K562 (cell line): ENCODE measurements at regions not wholly inside any gene's neighbourhood (a gene's known extent, or its start where the extent isn't known, plus 50 kb on each side); places are given as distances from the start of the nearest gene placed in this dataset.

Experiments used
- ATAC-seq: fragments of 200-7000 bp; cut with Tn5 transposase; 3 replicates; pipeline ENCODE4 v1.9.1; 2020; ENCODE audit warnings: moderate library complexity
- BruUV-seq: library from RNA; stranded (reverse); fragments of 400-500 nt; replicated peaks from 2 replicates; lab custom pipeline; 2021; lab: Mats Ljungman, UMichigan
- CTCF ChIA-PET: fragments of 300-600 bp; formaldehyde crosslinking; extraction: SDS; loops from one replicate; lab custom pipeline; 2021; ENCODE audit warnings: low intra/inter-chr PET ratio; lab: Yijun Ruan, JAX
- POLR2A ChIA-PET: fragments of 300-600, 350-650 bp; sonication (Branson Sonifier 250); formaldehyde crosslinking; extraction: SDS; loops from one replicate; lab custom pipeline; 2021; ENCODE audit warnings: antibody characterized with exemption, inconsistent platforms; lab: Yijun Ruan, JAX
- DNase-seq, 4 experiments: peaks; one replicate each; pipeline versions ENCODE4 v3.0.0 to v3.0.0-alpha.2; 2011 to 2018; ENCODE audit warnings: low spot score in 3 of 4, mixed read lengths in 3 of 4; ENCODE audit errors: extremely low read depth in 1 of 4
- FAIRE-seq: peaks from 2 replicates; lab custom pipeline; 2011; peaks lifted over from hg19 to GRCh38; lab: Jason Lieb, UNC
- H2AFZ ChIP-seq: 2 replicates; pipeline ENCODE4 v1.6.0; 2011; ENCODE audit warnings: low read depth, low read length, control low read depth, inconsistent platforms
- H3K27ac ChIP-seq: fragments of 200-600 bp; 3 replicates; pipeline ENCODE4 v1.8.0; 2011; ENCODE audit warnings: low read depth, mild to moderate bottlenecking, control low read depth, inconsistent platforms, low read length, moderate library complexity, mixed read lengths; ENCODE audit errors: extremely low read depth
- H3K27me3 ChIP-seq, 2 experiments: fragments of 300-600 bp in 1 of 2; 2 replicates in 1 of 2; 3 replicates in 1 of 2; pipeline versions ENCODE4 v1.6.0 to v1.8.0; 2011; ENCODE audit warnings: inconsistent platforms in 2 of 2, low read length in 2 of 2, mild to moderate bottlenecking in 1 of 2, mixed read lengths in 1 of 2, moderate library complexity in 1 of 2; ENCODE audit not compliant: control insufficient read depth in 2 of 2, insufficient read depth in 2 of 2
- H3K36me3 ChIP-seq: fragments of 300-600 bp; 3 replicates; pipeline ENCODE4 v1.8.0; 2011; ENCODE audit warnings: mild to moderate bottlenecking, low read length, inconsistent platforms; ENCODE audit not compliant: control insufficient read depth, insufficient read depth
- H3K4me1 ChIP-seq, 2 experiments: fragments of 200-600 bp in 1 of 2; replicated peaks in 1 of 2; 2 replicates in 1 of 2; 3 replicates in 1 of 2; pipeline versions ENCODE4 v1.5.1 to v1.8.0; 2011; ENCODE audit warnings: inconsistent platforms in 2 of 2, low read length in 2 of 2, mild to moderate bottlenecking in 1 of 2, mixed read lengths in 1 of 2, moderate library complexity in 1 of 2; ENCODE audit not compliant: control insufficient read depth in 2 of 2, insufficient read depth in 2 of 2
- H3K4me2 ChIP-seq: 2 replicates; pipeline ENCODE4 v1.6.1; 2011; ENCODE audit warnings: low read length, control low read depth, inconsistent platforms, mixed read lengths; ENCODE audit not compliant: insufficient read depth
- H3K4me3 ChIP-seq: fragments of 200-600 bp; sonication (generic), shearing (Covaris generic); 2 replicates; pipeline ENCODE4 v1.5.1; 2016; ENCODE audit warnings: control low read depth, inconsistent platforms
- H3K79me2 ChIP-seq: fragments of 200-600 bp; 3 replicates; pipeline ENCODE4 v1.8.0; 2011; ENCODE audit warnings: low read length, inconsistent platforms; ENCODE audit not compliant: control insufficient read depth, insufficient read depth
- H3K9ac ChIP-seq, 2 experiments: 2 replicates each; pipeline versions ENCODE4 v1.6.0 to v1.6.1; 2011; ENCODE audit warnings: low read depth in 2 of 2, low read length in 2 of 2, control low read depth in 1 of 2, inconsistent platforms in 1 of 2, mild to moderate bottlenecking in 1 of 2, mixed read lengths in 1 of 2; ENCODE audit not compliant: insufficient read depth in 1 of 2
- H3K9me1 ChIP-seq: one replicate; pipeline ENCODE4 v1.6.0; 2011; ENCODE audit warnings: inconsistent platforms, mild to moderate bottlenecking, low read length, moderate library complexity; ENCODE audit not compliant: control insufficient read depth, insufficient read depth
- H3K9me3 ChIP-seq: replicated peaks from 2 replicates; pipeline ENCODE4 v1.5.1; 2011; ENCODE audit warnings: low read depth, low read length, inconsistent platforms; ENCODE audit not compliant: control insufficient read depth, insufficient read depth
- H4K20me1 ChIP-seq: replicated peaks from 2 replicates; pipeline ENCODE4 v1.6.1; 2011; ENCODE audit warnings: low read length, inconsistent platforms, mixed read lengths; ENCODE audit not compliant: control insufficient read depth, insufficient read depth
- E2F1 ChIP-seq: sonication (generic); formaldehyde crosslinking; IDR thresholded peaks from 2 replicates; pipeline ENCODE4 v1.8.1; 2023; ENCODE audit warnings: mild to moderate bottlenecking, missing genetic modification reagents, moderate library complexity
- HCFC1 ChIP-seq: IDR thresholded peaks from 2 replicates; pipeline ENCODE4 v1.6.1; 2012; ENCODE audit warnings: low read depth, low read length, improper control_type of control experiment
- SIX5 ChIP-seq, 2 experiments: IDR thresholded peaks; 2 replicates each; pipeline ENCODE4 v1.6.1; 2011; ENCODE audit warnings: low read length in 2 of 2, borderline replicate concordance in 1 of 2, low read depth in 1 of 2, mild to moderate bottlenecking in 1 of 2, moderate library complexity in 1 of 2; ENCODE audit not compliant: insufficient read depth in 1 of 2
- TARDBP ChIP-seq: fragments of 450-650 bp; IDR thresholded peaks from 2 replicates; pipeline ENCODE4 v1.6.1; 2016
- THRA ChIP-seq: fragments of 450-650 bp; IDR thresholded peaks from 2 replicates; pipeline ENCODE4 v1.6.1; 2017; ENCODE audit warnings: mild to moderate bottlenecking, moderate library complexity
- YY1 ChIP-seq, 3 experiments: IDR thresholded peaks; 2 replicates each; pipeline ENCODE4 v1.6.1; 2011; ENCODE audit warnings: low read length in 2 of 3, mild to moderate bottlenecking in 2 of 3, moderate library complexity in 2 of 3, borderline replicate concordance in 1 of 3, control low read depth in 1 of 3, low read depth in 1 of 3; ENCODE audit not compliant: insufficient read depth in 3 of 3, insufficient replicate concordance in 2 of 3, control insufficient read depth in 1 of 3, insufficient read length in 1 of 3; ENCODE audit errors: extremely low read depth in 1 of 3
- ZNF143 ChIP-seq: sonication (generic); formaldehyde crosslinking; IDR thresholded peaks from 2 replicates; pipeline ENCODE4 v1.9.0; 2022; ENCODE audit warnings: mild to moderate bottlenecking, missing genetic modification reagents
- ZNF717 ChIP-seq: fragments of 250-450 bp; sonication (Bioruptor Pico); IDR thresholded peaks from 2 replicates; pipeline ENCODE4 v1.5.0; 2021
- WGBS: fragments of 100-300 bp; shearing (Covaris generic); methylation state at CpG from one replicate; pipeline ENCODE4 v1.1.6; 2016; ENCODE audit warnings: low coverage, mixed read lengths; ENCODE audit not compliant: insufficient coverage; ENCODE audit errors: missing lambda C conversion rate; 5-methylcytosine and 5-hydroxymethylcytosine counted together
- in situ Hi-C: fragments of 300-500 bp; cut with MboI; formaldehyde crosslinking; loops from 4 replicates; pipeline ENCODE4 v1.15.0; 2018; ENCODE audit warnings: inconsistent platforms, mixed read lengths
- intact Hi-C: fragments of 100-400 bp; cut with micrococcal nuclease; formaldehyde crosslinking; loops from 2 replicates; pipeline ENCODE4 v1.14.2; 2022

- H3K27me3 ChIP-seq = peaks cover 29 to 41% of the 10 kb centered on the region in 2 experiments; a peak in 4 of 5 replicates
- H3K4me3 ChIP-seq = no peak overlapping the region
- in situ Hi-C loops = no loop called here
- 0% methylated on average over 1 of the region's 1 CpG for WGBS
- H2AFZ ChIP-seq = no peak overlapping the region
- no peaks in the 10 kb centered on the region for H3K9me3 ChIP-seq
- H3K4me2 ChIP-seq = no peak overlapping the region
- H3K9ac ChIP-seq = no peak overlapping the region
- POLR2A ChIA-PET = interaction anchor here (1.0 kb wide), 1 partner anchor 9 kb away, joined by 3 read pairs; no protein-coding TSS in a partner anchor
- H3K79me2 ChIP-seq = no peaks in the 10 kb centered on the region
- no peak for DNase-seq
- CTCF ChIA-PET = no interaction called here
- H3K36me3 ChIP-seq = no peaks in the 10 kb centered on the region
- intact Hi-C loops = no loop called here
- BruUV-seq = no TSS peak
- no peaks in the 10 kb centered on the region; the same call in 1 of the 2 replicates for H4K20me1 ChIP-seq
- TF ChIP-seq E2F1 = no peak
- TF ChIP-seq THRA = no peak
- TF ChIP-seq HCFC1 = peak; percentile 75
- TF ChIP-seq ZNF143 (CRISPR knock-in tag) = peak; percentile 63; the same call in 1 of the 2 replicates
- peak in 1 of 3 experiments; percentile 82 for TF ChIP-seq YY1 (IDR thresholded peaks at IDR 0.05; ENCODE audit: borderline replicate concordance in 1 of 3, control insufficient read depth in 1 of 3, extremely low read depth in 1 of 3, insufficient read depth in 3 of 3, insufficient read length in 1 of 3, insufficient replicate concordance in 2 of 3, low read depth in 1 of 3, low read length in 2 of 3)
- TF ChIP-seq TARDBP = no peak
- peak; percentile 15 to 39; a peak in 1 of 4 replicates for TF ChIP-seq SIX5 (IDR thresholded peaks at IDR 0.05; ENCODE audit: borderline replicate concordance in 1 of 2, insufficient read depth in 1 of 2, low read depth in 1 of 2, low read length in 2 of 2)
- TF ChIP-seq ZNF717 (CRISPR knock-in tag) = no peak
- TF ChIP-seq, all 486 proteins: peak for 4
- Histone ChIP-seq H3K27ac (no peak overlapping the region), H3K9me1 (peaks cover 6% of the 10 kb centered on the region), H3K4me1 (no peaks in the 10 kb centered on the region)
- FAIRE-seq = peak; percentile 29
- peak; percentile 56; the same call in 2 of the 3 replicates for ATAC-seq
Observed at GRCh38 chr1:22203335-22203734, 60.4 kb upstream of the WNT4 start.
